PC-9 (cell line): ENCODE measurements at regions not wholly inside any gene's neighbourhood (a gene's known extent, or its start where the extent isn't known, plus 50 kb on each side); places are given as distances from the start of the nearest gene placed in this dataset.

ENCODE experiments used
- CTCF ChIP-seq: fragments of 200-600 bp; sonication (generic); conservative IDR thresholded peaks from 2 replicates; pipeline ENCODE4 v1.6.1; 2017; ENCODE audit warnings: mixed run types, antibody characterized with exemption, mild to moderate bottlenecking, moderate library complexity
- EZH2 ChIP-seq: fragments of 200-600 bp; sonication (generic); IDR thresholded peaks from 2 replicates; pipeline ENCODE4 v1.8.0; 2017; ENCODE audit warnings: antibody characterized with exemption, low read depth

GRCh38 chr5:39561421-39561820 lies 136.6 kb upstream of the DAB2 start:
- TF ChIP-seq CTCF (no peak), EZH2 (no peak)
